GM12873 (cell line): ENCODE measurements at regions not wholly inside any gene's neighbourhood (a gene's known extent, or its start where the extent isn't known, plus 50 kb on each side); places are given as distances from the start of the nearest gene placed in this dataset.

Experiments
- TF ChIP-seq, protein P1 (sequence below): IDR thresholded peaks from 2 replicates; pipeline ENCODE4 v1.5.1; 2012; ENCODE audit warnings: low read depth, mild to moderate bottlenecking, moderate library complexity, low read length, control low read depth; ENCODE audit not compliant: insufficient read depth; ENCODE audit errors: missing control alignments

DNA sequence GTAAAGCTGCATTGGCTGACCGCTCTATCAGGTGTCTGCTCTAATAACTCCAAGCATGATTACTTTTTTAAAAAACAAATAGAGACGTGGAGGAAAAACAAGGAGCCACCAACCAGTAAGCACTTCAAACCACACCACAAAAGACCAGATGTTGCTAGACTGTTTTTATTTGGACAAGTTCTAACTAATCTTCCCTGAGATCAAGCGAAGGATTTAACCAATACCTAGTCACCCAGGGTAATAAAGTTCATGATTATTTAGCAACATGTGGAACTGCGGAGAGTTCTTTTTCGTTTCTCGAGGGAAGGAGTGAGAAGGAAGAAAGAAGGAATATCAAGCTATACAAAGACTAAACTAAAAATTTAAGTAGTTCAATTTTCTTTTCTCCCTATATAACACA is 288.1 kb downstream of the DUSP6 start:
- TF ChIP-seq, protein P1, sequence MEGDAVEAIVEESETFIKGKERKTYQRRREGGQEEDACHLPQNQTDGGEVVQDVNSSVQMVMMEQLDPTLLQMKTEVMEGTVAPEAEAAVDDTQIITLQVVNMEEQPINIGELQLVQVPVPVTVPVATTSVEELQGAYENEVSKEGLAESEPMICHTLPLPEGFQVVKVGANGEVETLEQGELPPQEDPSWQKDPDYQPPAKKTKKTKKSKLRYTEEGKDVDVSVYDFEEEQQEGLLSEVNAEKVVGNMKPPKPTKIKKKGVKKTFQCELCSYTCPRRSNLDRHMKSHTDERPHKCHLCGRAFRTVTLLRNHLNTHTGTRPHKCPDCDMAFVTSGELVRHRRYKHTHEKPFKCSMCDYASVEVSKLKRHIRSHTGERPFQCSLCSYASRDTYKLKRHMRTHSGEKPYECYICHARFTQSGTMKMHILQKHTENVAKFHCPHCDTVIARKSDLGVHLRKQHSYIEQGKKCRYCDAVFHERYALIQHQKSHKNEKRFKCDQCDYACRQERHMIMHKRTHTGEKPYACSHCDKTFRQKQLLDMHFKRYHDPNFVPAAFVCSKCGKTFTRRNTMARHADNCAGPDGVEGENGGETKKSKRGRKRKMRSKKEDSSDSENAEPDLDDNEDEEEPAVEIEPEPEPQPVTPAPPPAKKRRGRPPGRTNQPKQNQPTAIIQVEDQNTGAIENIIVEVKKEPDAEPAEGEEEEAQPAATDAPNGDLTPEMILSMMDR: no peak

DNA sequence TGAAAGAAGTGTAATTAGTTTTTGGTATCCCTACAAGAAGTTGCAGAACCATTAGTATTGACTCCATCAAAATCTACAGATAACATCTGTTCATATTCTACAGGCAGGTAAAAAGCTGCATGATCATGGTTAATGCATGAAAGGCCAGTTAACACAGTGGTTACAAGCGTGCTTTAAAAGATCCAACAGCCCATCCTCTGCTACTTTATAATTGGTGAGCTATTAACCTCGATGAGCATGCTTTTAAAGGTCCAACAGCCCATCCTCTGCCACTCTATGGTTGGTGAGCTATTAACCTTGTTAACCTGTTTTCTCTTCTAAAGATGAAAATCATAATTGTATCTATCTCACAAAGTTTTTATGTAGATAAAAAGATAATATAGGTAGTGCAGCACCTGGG is 289.3 kb downstream of the DUSP6 start:
- TF ChIP-seq, protein P1: no peak

DNA sequence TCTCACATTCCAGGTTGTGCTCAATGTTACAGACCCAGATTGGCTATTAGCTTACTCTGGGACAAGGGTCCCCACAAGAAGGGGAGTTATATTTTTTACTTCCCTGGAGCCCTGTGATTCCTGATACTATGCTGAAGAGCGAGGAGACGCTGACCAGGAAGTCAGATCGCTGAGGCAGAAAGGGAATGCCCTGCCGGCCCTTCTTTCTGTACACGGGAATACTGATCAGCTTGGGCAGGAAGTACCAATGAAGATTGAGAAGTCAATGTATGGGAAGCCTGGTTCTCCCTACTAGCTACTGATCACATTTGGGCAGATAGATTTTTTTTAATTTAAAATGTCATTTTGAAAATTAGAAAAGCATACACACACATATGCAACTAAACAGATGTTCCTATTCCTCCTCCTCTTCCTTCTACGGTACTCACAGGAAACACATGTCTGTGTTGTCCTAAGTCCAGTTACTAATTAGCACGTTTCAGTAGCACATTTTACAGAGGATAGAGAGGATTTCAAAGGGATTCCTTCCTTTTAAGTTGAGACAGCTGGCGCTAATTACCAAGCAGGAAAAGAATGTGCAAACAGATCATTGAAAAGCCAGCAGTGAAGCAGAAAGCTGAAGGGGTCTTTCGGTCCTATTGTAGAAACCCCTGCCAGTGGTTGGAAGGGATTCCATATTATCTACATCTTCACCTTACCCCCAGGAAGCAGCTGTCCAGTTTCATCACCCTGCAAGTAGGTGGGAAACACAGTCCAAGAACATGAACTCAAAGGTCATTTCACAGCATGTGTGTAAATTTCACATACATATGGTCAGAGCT is 292.4 kb downstream of the DUSP6 start:
- TF ChIP-seq, protein P1: no peak

DNA sequence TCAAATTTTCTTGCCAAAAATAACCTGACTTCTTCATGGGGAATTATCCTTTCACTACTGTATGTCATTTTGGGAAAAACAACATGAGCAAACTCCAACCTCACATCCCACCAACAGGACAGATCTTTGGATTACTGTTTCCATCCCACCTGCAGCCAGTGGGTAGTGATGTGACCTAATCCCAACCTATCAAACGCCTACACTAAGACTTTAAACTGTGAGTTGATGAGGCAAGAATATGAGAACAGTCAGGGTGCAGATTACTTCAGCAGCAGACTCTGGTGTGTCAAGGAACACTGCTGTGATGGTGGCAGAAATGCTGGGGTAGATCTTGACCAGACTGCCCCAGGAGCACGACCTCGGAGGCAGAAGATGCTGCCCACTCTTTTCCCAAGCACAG is 293.2 kb downstream of the DUSP6 start:
- TF ChIP-seq, protein P1: no peak

DNA sequence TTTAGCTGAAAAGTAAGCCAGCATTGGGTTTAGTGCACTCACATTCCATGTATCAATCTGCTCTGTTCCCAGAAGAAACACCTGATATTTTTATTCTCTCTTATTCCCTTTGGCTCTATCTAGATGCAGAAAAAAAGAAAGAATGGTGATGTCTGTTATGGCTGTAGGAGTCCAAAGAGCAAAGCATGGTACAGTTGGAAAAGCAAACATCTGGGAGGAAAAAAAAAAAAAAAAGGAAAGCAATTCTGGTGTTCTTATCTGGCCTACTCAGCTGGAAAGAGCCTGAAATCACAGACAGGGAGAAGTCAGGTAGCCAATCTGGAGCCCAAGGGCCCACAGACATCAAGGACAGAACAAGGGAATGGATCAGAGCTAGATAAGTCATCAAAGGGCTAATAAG is 293.9 kb downstream of the DUSP6 start:
- TF ChIP-seq, protein P1: no peak

DNA sequence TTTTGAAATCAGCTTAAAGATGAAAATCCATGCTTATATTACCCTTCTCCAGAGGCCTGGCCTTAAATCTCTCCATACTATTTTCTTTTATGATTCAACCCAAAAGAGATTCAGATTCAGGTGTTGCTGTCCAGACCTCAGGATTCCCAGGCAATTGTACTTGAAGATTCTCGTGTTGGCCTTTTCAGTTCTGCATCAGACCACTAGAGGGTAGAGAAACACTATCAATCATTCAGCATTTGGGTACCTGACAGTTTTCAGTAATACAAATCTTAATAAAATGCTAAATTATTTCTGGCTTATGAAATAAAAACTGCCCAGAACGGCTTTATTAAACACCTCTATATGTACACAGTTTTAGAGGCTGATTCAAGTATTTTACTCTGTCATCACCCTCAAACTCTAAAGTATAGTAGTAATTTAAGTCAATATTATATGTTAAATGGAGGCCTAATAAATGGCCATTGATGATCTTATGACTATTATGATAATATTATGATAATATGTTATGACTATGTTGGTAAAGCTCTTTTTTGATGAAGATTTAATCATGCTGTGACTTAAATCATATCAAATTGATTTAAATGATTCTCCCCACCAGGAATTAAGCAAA is 301.1 kb downstream of the DUSP6 start:
- TF ChIP-seq, protein P1: peak; percentile 68

DNA sequence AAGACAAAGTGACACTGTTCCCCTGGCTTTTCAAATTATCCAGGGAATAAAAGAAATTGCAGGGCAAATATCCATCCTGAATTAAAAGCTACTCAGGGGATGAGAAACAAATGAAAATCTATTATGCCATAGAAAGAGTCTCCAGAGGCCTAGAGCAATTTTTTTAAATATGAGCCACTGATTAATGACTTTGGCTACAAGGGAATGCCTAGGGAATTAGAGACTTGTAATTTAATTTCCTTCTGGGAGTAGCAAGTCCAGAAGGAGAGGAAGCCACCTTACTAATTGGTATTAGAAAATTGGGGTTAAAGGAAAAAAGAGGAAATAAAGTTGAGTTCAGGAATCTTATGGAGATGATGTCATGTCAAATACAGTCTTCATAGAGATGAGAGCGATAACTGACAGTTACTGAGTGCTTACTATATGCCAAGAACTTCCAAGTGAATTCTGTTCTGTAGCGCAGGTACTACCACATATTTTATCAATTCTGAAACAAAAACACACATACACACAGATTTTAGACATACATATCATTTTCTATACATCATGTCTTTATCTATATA is 304.4 kb downstream of the DUSP6 start:
- TF ChIP-seq, protein P1: no peak
